Brain microvascular endothelial cell (primary cell): ENCODE measurements at regions not wholly inside any gene's neighbourhood (a gene's known extent, or its start where the extent isn't known, plus 50 kb on each side); places are given as distances from the start of the nearest gene placed in this dataset.
A peak's percentile ranks its signal among the peaks of the same experiment; 100 is the strongest.

Experiments
- DNase-seq: peaks from one replicate; pipeline ENCODE4 v3.0.0-alpha.2; 2020
- H3K27ac ChIP-seq: fragments of 250-450 bp; sonication (Bioruptor Pico); 2 replicates; pipeline ENCODE4 v1.5.1; 2020; ENCODE audit warnings: mild to moderate bottlenecking, moderate library complexity
- H3K27me3 ChIP-seq: fragments of 250-450 bp; sonication (Bioruptor Pico); replicated peaks from 2 replicates; pipeline ENCODE4 v1.5.1; 2020; ENCODE audit warnings: mild to moderate bottlenecking
- H3K36me3 ChIP-seq: fragments of 250-450 bp; sonication (Bioruptor Pico); replicated peaks from 2 replicates; pipeline ENCODE4 v1.5.1; 2020; ENCODE audit warnings: mild to moderate bottlenecking
- H3K4me3 ChIP-seq: 2 replicates; pipeline ENCODE4 v1.5.1; 2011; ENCODE audit warnings: low read depth, mild to moderate bottlenecking, control low read depth, low read length, moderate library complexity
- CTCF ChIP-seq: IDR thresholded peaks from 2 replicates; pipeline ENCODE4 v1.5.1; 2011; ENCODE audit warnings: low read depth, mild to moderate bottlenecking, moderate library complexity, low read length, control low read depth, inconsistent platforms; ENCODE audit errors: missing control alignments
- in situ Hi-C: cut with HindIII; loops from 2 replicates; pipeline ENCODE4 v1.10.0; 2017; ENCODE audit warnings: low sequenced_read_pairs, low pct_ligation_motif_present

GRCh38 chr2:64771737-64772136 is 118.0 kb upstream of the SERTAD2 start:
- Histone ChIP-seq H3K36me3 (no peaks in the 10 kb centered on the region), H3K27me3 (no peaks in the 10 kb centered on the region), H3K4me3 (no peak overlapping the region), H3K27ac (no peak overlapping the region)
- in situ Hi-C loops, result no loop called here
- TF ChIP-seq CTCF, result no peak
- no peak for DNase-seq

- no peak overlapping the region for H3K4me3 ChIP-seq
- no peak for DNase-seq
- in situ Hi-C loops, result no loop called here
- no peak overlapping the region for H3K27ac ChIP-seq
- no peaks in the 10 kb centered on the region for H3K36me3 ChIP-seq
- H3K27me3 ChIP-seq, result no peaks in the 10 kb centered on the region
- no peak for TF ChIP-seq CTCF
Observed at GRCh38 chr2:64773461-64774118, 119.9 kb upstream of the SERTAD2 start.

- no peaks in the 10 kb centered on the region for H3K36me3 ChIP-seq
- TF ChIP-seq CTCF, result no peak
- in situ Hi-C loops, result no loop called here
- no peaks in the 10 kb centered on the region for H3K27me3 ChIP-seq
- H3K27ac ChIP-seq, result no peak overlapping the region
- no peak for DNase-seq
- H3K4me3 ChIP-seq, result no peak overlapping the region
Observed at GRCh38 chr2:64777841-64778240, 124.1 kb upstream of the SERTAD2 start.

- Histone ChIP-seq H3K27me3 (no peaks in the 10 kb centered on the region), H3K27ac (peak overlapping the region; percentile 37), H3K36me3 (no peaks in the 10 kb centered on the region), H3K4me3 (no peak overlapping the region)
- in situ Hi-C loops, result no loop called here
- DNase-seq, result peak; percentile 78
- TF ChIP-seq CTCF, result no peak
Observed at GRCh38 chr2:64779117-64779690, 125.5 kb upstream of the SERTAD2 start.

GRCh38 chr2:64780041-64780440 is 126.3 kb upstream of the SERTAD2 start:
- no peak for TF ChIP-seq CTCF
- DNase-seq, result no peak
- Histone ChIP-seq H3K4me3 (no peak overlapping the region), H3K27ac (peak overlapping the region; percentile 37), H3K36me3 (no peaks in the 10 kb centered on the region), H3K27me3 (no peaks in the 10 kb centered on the region)
- in situ Hi-C loops, result no loop called here
